CD4-positive, alpha-beta memory T cell (primary cell): ENCODE measurements at regions not wholly inside any gene's neighbourhood (a gene's known extent, or its start where the extent isn't known, plus 50 kb on each side); places are given as distances from the start of the nearest gene placed in this dataset.
A peak's percentile ranks its signal among the peaks of the same experiment; 100 is the strongest.

Experiments used
- CTCF ChIA-PET: fragments of 350-600 bp; sonication (Branson Sonifier 250); formaldehyde crosslinking; loops from one replicate; lab custom pipeline; 2021; ENCODE audit warnings: inconsistent platforms; ENCODE audit not compliant: partially characterized antibody; lab: Charles Lee
- POLR2A ChIA-PET: fragments of 350-600 bp; sonication (Branson Sonifier 250); formaldehyde crosslinking; loops from one replicate; lab custom pipeline; 2021; ENCODE audit not compliant: partially characterized antibody; lab: Charles Lee
- DNase-seq, 5 donors: peaks; one replicate each; pipeline versions ENCODE4 v3.0.0 to v3.0.0-alpha.2; 2020 to 2022; ENCODE audit warnings: mixed read lengths in 1 of 5
- H3K27ac ChIP-seq: one replicate; pipeline ENCODE4 v1.7.0; 2013; ENCODE audit warnings: low read depth, low read length
- H3K27me3 ChIP-seq: 2 replicates; pipeline ENCODE4 v1.7.0; 2013; ENCODE audit warnings: mild to moderate bottlenecking, low read length, moderate library complexity; ENCODE audit not compliant: insufficient read depth
- H3K36me3 ChIP-seq: 2 replicates; pipeline ENCODE4 v1.7.0; 2013; ENCODE audit warnings: mild to moderate bottlenecking, low read length, moderate library complexity; ENCODE audit not compliant: insufficient read depth
- H3K4me1 ChIP-seq: 2 replicates; pipeline ENCODE4 v1.7.0; 2013; ENCODE audit warnings: mild to moderate bottlenecking, low read length, moderate library complexity; ENCODE audit not compliant: insufficient read depth
- H3K4me3 ChIP-seq, 2 donors: one replicate each; pipeline ENCODE4 v1.7.0; 2013; ENCODE audit warnings: low read length in 2 of 2, mild to moderate bottlenecking in 1 of 2
- H3K9me3 ChIP-seq, 2 donors: one replicate each; pipeline ENCODE4 v1.7.0; 2013; ENCODE audit warnings: low read length in 2 of 2, control low read depth in 1 of 2; ENCODE audit not compliant: control insufficient read depth in 1 of 2
- H3K27ac Mint-ChIP-seq, 7 donors: one replicate each; pipeline ENCODE4 v1.8.0; 2020 to 2021; ENCODE audit warnings: mixed read lengths in 7 of 7, mild to moderate bottlenecking in 6 of 7, inconsistent platforms in 3 of 7, moderate library complexity in 3 of 7
- H3K27me3 Mint-ChIP-seq, 2 donors: one replicate each; pipeline ENCODE4 v1.8.0; 2020 to 2021; ENCODE audit warnings: mixed read lengths in 2 of 2
- H3K36me3 Mint-ChIP-seq, 2 donors: one replicate each; pipeline ENCODE4 v1.8.0; 2020 to 2021; ENCODE audit warnings: mixed read lengths in 2 of 2, inconsistent platforms in 1 of 2, mild to moderate bottlenecking in 1 of 2
- H3K4me1 Mint-ChIP-seq, 4 donors: one replicate each; pipeline ENCODE4 v1.8.0; 2020 to 2021; ENCODE audit warnings: mixed read lengths in 4 of 4, mild to moderate bottlenecking in 1 of 4
- H3K4me3 Mint-ChIP-seq, 8 donors: one replicate each; pipeline ENCODE4 v1.8.0; 2020 to 2021; ENCODE audit warnings: mixed read lengths in 8 of 8, mild to moderate bottlenecking in 7 of 8, moderate library complexity in 6 of 8, inconsistent platforms in 3 of 8
- H3K9me3 Mint-ChIP-seq, 8 donors: one replicate each; pipeline ENCODE4 v1.8.0; 2020 to 2021; ENCODE audit warnings: mixed read lengths in 8 of 8, mild to moderate bottlenecking in 5 of 8, inconsistent platforms in 3 of 8, moderate library complexity in 1 of 8
- intact Hi-C: fragments of 100-400 bp; cut with micrococcal nuclease; formaldehyde crosslinking; loops from one replicate; pipeline ENCODE4 v1.15.1; 2023

DNA sequence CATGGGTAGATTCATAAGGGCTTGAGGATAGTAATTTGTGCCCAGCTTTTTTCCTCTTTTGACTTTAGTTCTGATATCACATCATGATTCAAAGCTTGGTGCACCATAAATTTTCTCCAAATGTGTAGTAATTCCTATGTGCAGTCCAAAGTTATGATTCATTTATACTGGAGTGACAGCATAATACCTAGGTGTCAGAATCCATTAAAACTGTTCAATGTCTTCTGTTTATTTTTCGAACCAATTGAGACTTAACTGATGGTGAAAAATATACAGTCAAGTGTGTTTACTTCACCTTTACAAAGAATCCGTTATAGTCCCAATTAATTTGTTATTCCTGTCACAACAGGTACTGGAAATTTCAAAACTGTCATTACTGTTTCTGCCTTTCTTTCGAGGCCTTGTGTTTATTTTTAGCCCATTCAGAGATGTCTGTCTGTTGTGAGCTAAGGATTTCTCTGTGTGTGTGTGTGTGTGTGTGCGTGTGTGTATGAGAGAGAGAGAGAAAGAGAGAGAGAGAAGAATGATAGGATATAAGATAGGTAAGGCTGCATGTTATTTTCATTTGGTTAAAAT is 389.7 kb upstream of the ATP5MC3 start:
- CTCF ChIA-PET, result no interaction called here

DNA sequence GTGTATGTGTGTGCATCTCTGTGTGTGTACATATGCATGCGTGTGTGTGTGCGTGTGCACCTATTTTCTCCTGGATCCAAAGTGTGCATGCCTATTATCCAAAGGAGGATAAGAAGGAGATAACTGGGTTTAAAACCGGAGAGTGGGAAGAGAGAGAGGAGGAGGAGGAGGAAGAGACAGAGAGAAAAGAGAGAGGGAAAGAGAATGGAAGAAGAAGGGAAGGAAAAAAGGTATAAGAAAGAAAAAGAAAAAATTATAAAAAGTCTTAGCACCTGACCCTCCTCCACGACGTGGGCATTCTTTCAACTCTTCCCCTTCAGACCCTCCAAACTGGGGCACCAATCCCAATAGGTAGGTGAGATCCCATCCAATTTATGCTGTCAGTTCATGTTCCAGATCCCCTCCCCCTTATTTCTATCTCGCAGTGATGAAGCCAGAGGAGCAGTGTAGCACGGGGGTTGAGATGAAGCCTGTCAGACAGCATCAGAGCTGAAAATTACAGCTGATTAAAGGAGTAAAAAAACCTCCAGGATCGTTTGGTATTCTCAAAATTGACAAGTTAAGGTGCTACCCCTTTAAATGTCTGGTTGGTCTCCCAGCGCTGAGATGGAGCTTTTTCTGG is 386.7 kb upstream of the ATP5MC3 start:
- Mint-ChIP-seq H3K9me3 (peaks cover 0 to 3% (median 0%) of the 10 kb centered on the region in 8 donors), H3K27ac (no peak overlapping the region), H3K4me3 (no peak overlapping the region), H3K36me3 (no peaks in the 10 kb centered on the region), H3K27me3 (no peaks in the 10 kb centered on the region), H3K4me1 (peaks cover 0 to 3% (median 0%) of the 10 kb centered on the region in 4 donors)
- POLR2A ChIA-PET, result no interaction called here
- Histone ChIP-seq H3K9me3 (no peaks in the 10 kb centered on the region), H3K36me3 (no peaks in the 10 kb centered on the region), H3K4me1 (no peaks in the 10 kb centered on the region), H3K27me3 (no peaks in the 10 kb centered on the region), H3K4me3 (no peak overlapping the region), H3K27ac (no peak overlapping the region)
- DNase-seq, result no peak
- intact Hi-C loops, result no loop called here
- CTCF ChIA-PET, result no interaction called here

More for the DNA sequence above, 389.7 kb upstream of the ATP5MC3 start:
- peaks cover 0 to 3% (median 0%) of the 10 kb centered on the region in 8 donors for H3K9me3 Mint-ChIP-seq
- no peaks in the 10 kb centered on the region for H3K4me1 ChIP-seq
- no peaks in the 10 kb centered on the region for H3K36me3 Mint-ChIP-seq
- DNase-seq, result no peak
- intact Hi-C loops, result no loop called here
- H3K4me1 Mint-ChIP-seq, result peaks cover 0 to 3% (median 0%) of the 10 kb centered on the region in 4 donors
- no peak overlapping the region for H3K27ac Mint-ChIP-seq
- H3K4me3 ChIP-seq, result no peak overlapping the region
- POLR2A ChIA-PET, result no interaction called here
- no peaks in the 10 kb centered on the region for H3K9me3 ChIP-seq
- H3K4me3 Mint-ChIP-seq, result no peak overlapping the region
- H3K27me3 ChIP-seq, result no peaks in the 10 kb centered on the region
- H3K27ac ChIP-seq, result no peak overlapping the region
- peaks cover 0 to 1% of the 10 kb centered on the region in 2 donors for H3K27me3 Mint-ChIP-seq
- H3K36me3 ChIP-seq, result no peaks in the 10 kb centered on the region

DNA sequence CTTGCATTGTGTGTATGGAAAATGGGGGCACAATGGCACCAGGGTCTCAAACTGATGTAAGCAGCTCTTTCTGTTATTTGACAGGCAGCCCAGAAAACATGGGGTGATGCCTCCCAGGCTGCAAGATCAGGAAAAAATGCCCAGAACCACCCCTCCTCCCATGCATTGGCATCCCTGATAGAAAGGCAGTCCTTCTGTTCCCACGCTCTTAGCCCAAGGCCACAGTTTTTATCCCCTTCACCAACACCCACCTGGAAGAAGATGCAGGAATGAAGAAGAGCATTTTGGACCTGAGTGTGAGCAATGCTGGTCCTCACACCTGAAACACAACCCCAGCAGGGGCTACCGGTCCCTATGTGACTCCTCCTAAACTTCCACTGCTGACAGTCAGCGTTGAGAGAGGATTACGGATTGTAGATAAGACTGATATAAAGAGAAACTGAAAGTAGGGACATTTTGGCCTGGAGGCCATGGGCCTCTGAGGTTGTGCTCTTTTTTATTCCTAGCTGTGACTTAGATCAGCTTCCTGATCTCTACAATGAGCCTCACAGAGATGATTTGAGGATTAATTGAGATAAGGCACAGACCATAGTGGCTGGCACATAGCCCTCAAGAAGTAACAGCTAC is 386.0 kb upstream of the ATP5MC3 start:
- Histone ChIP-seq H3K27ac (no peak overlapping the region), H3K4me1 (no peaks in the 10 kb centered on the region), H3K4me3 (no peak overlapping the region), H3K9me3 (no peaks in the 10 kb centered on the region), H3K36me3 (no peaks in the 10 kb centered on the region), H3K27me3 (no peaks in the 10 kb centered on the region)
- Mint-ChIP-seq H3K4me1 (peaks cover 0 to 3% (median 0%) of the 10 kb centered on the region in 4 donors), H3K4me3 (peak overlapping the region in 1 of 8 donors; percentile 61), H3K36me3 (no peaks in the 10 kb centered on the region), H3K9me3 (peaks cover 0 to 3% (median 0%) of the 10 kb centered on the region in 8 donors), H3K27ac (no peak overlapping the region), H3K27me3 (no peaks in the 10 kb centered on the region)
- DNase-seq, result no peak
- POLR2A ChIA-PET, result no interaction called here
- intact Hi-C loops, result no loop called here
- CTCF ChIA-PET, result no interaction called here

DNA sequence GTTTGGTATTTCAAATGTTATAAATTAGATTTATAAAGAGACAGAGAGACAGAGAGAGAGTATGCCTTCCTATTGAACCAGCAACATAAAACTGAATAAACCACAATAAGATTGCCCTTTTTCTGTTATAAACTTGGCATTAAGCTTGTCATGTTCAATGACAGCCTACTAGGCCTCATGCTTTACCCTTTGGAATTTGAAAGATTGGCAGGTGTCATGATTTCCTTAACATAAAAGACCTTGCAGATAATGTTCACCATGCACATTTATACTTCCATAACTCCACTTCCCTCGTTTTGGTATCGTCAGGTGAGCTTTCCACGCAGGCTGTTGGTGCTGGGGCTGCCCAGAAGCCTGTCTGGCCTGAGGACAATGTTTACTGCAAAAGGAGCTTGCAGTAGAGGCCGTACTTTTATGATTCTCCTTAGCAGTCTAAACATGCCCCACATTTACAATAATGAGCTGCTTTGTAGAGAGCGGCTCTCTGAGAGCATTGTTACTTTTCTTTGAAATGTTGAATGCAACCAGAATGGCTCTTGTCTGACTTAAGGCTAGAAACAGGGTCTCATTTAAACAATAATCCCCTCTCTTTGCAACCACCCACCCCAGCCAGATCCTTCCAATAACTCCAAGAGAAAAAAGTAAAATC is 379.1 kb upstream of the ATP5MC3 start:
- intact Hi-C loops, result no loop called here
- no peak for DNase-seq
- Histone ChIP-seq H3K9me3 (no peaks in the 10 kb centered on the region), H3K27ac (no peak overlapping the region), H3K4me3 (no peak overlapping the region), H3K36me3 (no peaks in the 10 kb centered on the region), H3K27me3 (no peaks in the 10 kb centered on the region), H3K4me1 (no peaks in the 10 kb centered on the region)
- Mint-ChIP-seq H3K27me3 (peaks cover 8 to 9% of the 10 kb centered on the region in 2 donors), H3K4me1 (no peaks in the 10 kb centered on the region), H3K36me3 (no peaks in the 10 kb centered on the region), H3K9me3 (peaks cover 0 to 1% (median 0%) of the 10 kb centered on the region in 8 donors), H3K4me3 (no peak overlapping the region), H3K27ac (no peak overlapping the region)
- CTCF ChIA-PET, result no interaction called here
- POLR2A ChIA-PET, result no interaction called here

DNA sequence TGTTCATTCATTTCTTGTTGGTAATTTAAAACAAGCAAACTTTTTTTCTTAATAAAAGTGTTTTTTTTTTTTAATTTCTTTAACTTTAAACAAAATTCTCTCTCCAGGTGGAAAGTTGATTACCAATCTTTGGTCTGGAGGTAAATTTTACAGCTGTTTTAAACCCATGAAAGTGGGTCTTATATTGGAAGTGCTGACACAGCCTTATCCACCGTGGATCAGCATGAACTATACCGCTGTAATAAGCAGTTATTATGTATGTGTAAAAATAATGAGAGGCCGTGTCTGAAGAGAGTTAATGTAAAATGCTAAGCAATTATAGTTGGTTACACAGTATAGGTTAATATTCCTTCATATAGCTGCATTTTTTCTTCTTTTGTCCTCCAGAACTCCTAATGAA is 378.1 kb upstream of the ATP5MC3 start:
- no peak overlapping the region for H3K4me3 Mint-ChIP-seq
- POLR2A ChIA-PET, result no interaction called here
- H3K27ac Mint-ChIP-seq, result no peak overlapping the region
- Histone ChIP-seq H3K36me3 (no peaks in the 10 kb centered on the region), H3K27ac (no peak overlapping the region), H3K4me1 (no peaks in the 10 kb centered on the region), H3K27me3 (no peaks in the 10 kb centered on the region), H3K4me3 (no peak overlapping the region), H3K9me3 (no peaks in the 10 kb centered on the region)
- DNase-seq, result no peak
- CTCF ChIA-PET, result no interaction called here
- H3K36me3 Mint-ChIP-seq, result no peaks in the 10 kb centered on the region
- H3K27me3 Mint-ChIP-seq, result peaks cover 9% of the 10 kb centered on the region in 2 donors
- H3K9me3 Mint-ChIP-seq, result peaks cover 0 to 1% (median 0%) of the 10 kb centered on the region in 8 donors
- H3K4me1 Mint-ChIP-seq, result no peaks in the 10 kb centered on the region
- intact Hi-C loops, result no loop called here

DNA sequence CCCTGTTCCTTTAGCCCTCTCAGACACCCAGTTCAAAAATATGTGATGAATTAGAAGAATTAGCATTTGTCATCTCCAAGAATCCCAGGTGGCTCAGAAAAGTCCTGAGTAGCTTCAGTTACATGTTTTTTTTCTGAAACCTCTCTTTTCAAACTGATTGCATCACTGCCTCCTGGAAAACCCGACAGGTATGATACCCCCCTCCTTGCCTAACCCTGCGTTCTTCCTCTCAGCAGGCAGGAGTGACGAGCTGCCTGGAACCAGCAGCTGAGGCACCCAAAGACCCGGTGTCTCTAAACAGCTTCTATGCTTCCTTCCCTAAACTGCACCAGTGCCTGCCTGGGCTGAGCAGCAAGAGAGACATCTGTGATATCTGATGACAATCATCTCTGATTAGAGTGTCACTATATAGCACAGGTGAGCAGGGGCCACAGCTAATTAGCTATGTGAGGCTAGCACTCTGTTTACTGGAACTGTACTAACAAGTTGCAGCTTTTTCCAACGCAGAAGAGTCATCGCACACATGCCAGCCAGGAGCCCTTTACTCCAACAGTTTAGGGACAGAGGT is 376.4 kb upstream of the ATP5MC3 start:
- H3K4me3 ChIP-seq, result no peak overlapping the region
- no peaks in the 10 kb centered on the region for H3K36me3 ChIP-seq
- no peaks in the 10 kb centered on the region for H3K9me3 ChIP-seq
- intact Hi-C loops, result no loop called here
- Mint-ChIP-seq H3K36me3 (no peaks in the 10 kb centered on the region), H3K9me3 (peaks cover 0 to 1% (median 0%) of the 10 kb centered on the region in 8 donors), H3K27me3 (peaks cover 11% of the 10 kb centered on the region in 2 donors), H3K4me3 (no peak overlapping the region), H3K4me1 (no peaks in the 10 kb centered on the region), H3K27ac (no peak overlapping the region)
- no peaks in the 10 kb centered on the region for H3K4me1 ChIP-seq
- no peaks in the 10 kb centered on the region for H3K27me3 ChIP-seq
- no peak for DNase-seq
- no peak overlapping the region for H3K27ac ChIP-seq
- ChIA-PET CTCF (no interaction called here), POLR2A (no interaction called here)

DNA sequence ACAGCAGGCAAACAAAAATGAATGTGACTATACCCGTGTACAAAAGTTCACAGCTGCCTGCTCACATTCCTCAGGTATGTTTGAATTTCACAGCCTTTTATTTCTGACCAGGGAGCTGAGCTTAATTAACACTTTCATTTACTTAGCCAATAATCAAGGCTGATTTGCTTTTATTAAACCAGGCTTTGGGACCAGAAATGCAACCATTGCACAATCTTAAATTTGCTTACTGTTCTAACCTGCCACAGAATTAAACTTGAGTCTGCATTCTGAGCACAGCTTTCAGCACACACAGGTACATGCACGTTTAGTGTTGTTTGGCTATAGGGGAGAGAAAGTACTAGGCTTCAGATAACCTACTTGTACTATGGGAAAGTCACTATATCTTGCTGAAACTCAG is 372.4 kb upstream of the ATP5MC3 start:
- H3K27me3 ChIP-seq, result no peaks in the 10 kb centered on the region
- no peak for DNase-seq
- no peaks in the 10 kb centered on the region for H3K36me3 Mint-ChIP-seq
- H3K27ac Mint-ChIP-seq, result no peak overlapping the region
- no peak overlapping the region for H3K4me3 Mint-ChIP-seq
- H3K36me3 ChIP-seq, result no peaks in the 10 kb centered on the region
- ChIA-PET CTCF (no interaction called here), POLR2A (no interaction called here)
- peaks cover 0 to 3% (median 2%) of the 10 kb centered on the region in 8 donors for H3K9me3 Mint-ChIP-seq
- no peaks in the 10 kb centered on the region for H3K4me1 Mint-ChIP-seq
- no peaks in the 10 kb centered on the region for H3K4me1 ChIP-seq
- H3K27ac ChIP-seq, result no peak overlapping the region
- no peak overlapping the region for H3K4me3 ChIP-seq
- H3K9me3 ChIP-seq, result no peaks in the 10 kb centered on the region
- H3K27me3 Mint-ChIP-seq, result peaks cover 10 to 11% of the 10 kb centered on the region in 2 donors
- intact Hi-C loops, result no loop called here
